HG03103 (cell line): ENCODE measurements at regions not wholly inside any gene's neighbourhood (a gene's known extent, or its start where the extent isn't known, plus 50 kb on each side); places are given as distances from the start of the nearest gene placed in this dataset.

Experiments used
- ATAC-seq: cut with Tn5 transposase; IDR thresholded peaks from one replicate; pipeline ENCODE4 v1.9.1; 2021; ENCODE audit warnings: low read depth; ENCODE audit not compliant: unreplicated experiment

- no peak for ATAC-seq
Observed at GRCh38 chr14:27072589-27072988, 474.8 kb upstream of the NOVA1 start.

- no peak for ATAC-seq
Observed at GRCh38 chr14:27075503-27075902, 477.7 kb upstream of the NOVA1 start.

- ATAC-seq, result no peak
Observed at GRCh38 chr14:27077214-27077613, 479.4 kb upstream of the NOVA1 start.

GRCh38 chr14:27077710-27078109 is 479.9 kb upstream of the NOVA1 start:
- ATAC-seq, result no peak

- no peak for ATAC-seq
Observed at GRCh38 chr14:27078191-27078590, 480.4 kb upstream of the NOVA1 start.

- no peak for ATAC-seq
Observed at GRCh38 chr14:27079716-27080115, 481.9 kb upstream of the NOVA1 start.

- no peak for ATAC-seq
Observed at GRCh38 chr14:27085500-27085899, 487.7 kb upstream of the NOVA1 start.

GRCh38 chr14:27090716-27091115 is 492.9 kb upstream of the NOVA1 start:
- ATAC-seq, result no peak

- no peak for ATAC-seq
Observed at GRCh38 chr14:27091973-27092372, 494.1 kb upstream of the NOVA1 start.

- ATAC-seq, result no peak
Observed at GRCh38 chr14:27096091-27096490, 498.3 kb upstream of the NOVA1 start.

- no peak for ATAC-seq
Observed at GRCh38 chr14:27098451-27098850, 500.6 kb upstream of the NOVA1 start.

GRCh38 chr14:27114180-27114579 is 516.3 kb upstream of the NOVA1 start:
- no peak for ATAC-seq

GRCh38 chr14:27123162-27123561 is 525.3 kb upstream of the NOVA1 start:
- no peak for ATAC-seq

GRCh38 chr14:27127838-27128237 is 530.0 kb upstream of the NOVA1 start:
- ATAC-seq, result no peak

- no peak for ATAC-seq
Observed at GRCh38 chr14:27134200-27134599, 536.4 kb upstream of the NOVA1 start.

GRCh38 chr14:27145170-27145569 is 547.3 kb upstream of the NOVA1 start:
- ATAC-seq, result no peak

- ATAC-seq, result no peak
Observed at GRCh38 chr14:27148143-27148542, 550.3 kb upstream of the NOVA1 start.

- ATAC-seq, result no peak
Observed at GRCh38 chr14:27164139-27164538, 566.3 kb upstream of the NOVA1 start.

GRCh38 chr14:27175489-27175888 is 577.7 kb upstream of the NOVA1 start:
- no peak for ATAC-seq

GRCh38 chr14:27181333-27181732 is 583.5 kb upstream of the NOVA1 start:
- no peak for ATAC-seq

GRCh38 chr14:27184427-27184826 is 586.6 kb upstream of the NOVA1 start:
- no peak for ATAC-seq

- ATAC-seq, result no peak
Observed at GRCh38 chr14:27186048-27186447, 588.2 kb upstream of the NOVA1 start.

GRCh38 chr14:27187136-27187535 is 589.3 kb upstream of the NOVA1 start:
- no peak for ATAC-seq
